Vagina (tissue), 2 donors: ENCODE measurements at regions not wholly inside any gene's neighbourhood (a gene's known extent, or its start where the extent isn't known, plus 50 kb on each side); places are given as distances from the start of the nearest gene placed in this dataset.

Source experiments
- DNase-seq, 2 donors: peaks; one replicate each; pipeline ENCODE4 v3.0.0-alpha.2; 2017; ENCODE audit errors: extremely low spot score in 2 of 2
- H3K27ac ChIP-seq: fragments of 200-600 bp; sonication (generic); one replicate; pipeline ENCODE4 v1.5.1; 2019
- H3K27me3 ChIP-seq: fragments of 200-600 bp; sonication (generic); one replicate; pipeline ENCODE4 v1.5.1; 2019
- H3K36me3 ChIP-seq, 2 donors: fragments of 200-600 bp; sonication (generic); one replicate each; pipeline ENCODE4 v1.5.1; 2017 to 2019
- H3K4me1 ChIP-seq: fragments of 200-600 bp; sonication (generic); one replicate; pipeline ENCODE4 v1.5.1; 2019
- H3K4me3 ChIP-seq, 2 donors: fragments of 200-600 bp; sonication (generic); 1 replicate in 1 of 2; 2 replicates in 1 of 2; pipeline ENCODE4 v1.5.1; 2016 to 2019
- H3K9me3 ChIP-seq: fragments of 200-600 bp; sonication (generic); one replicate; pipeline ENCODE4 v1.5.1; 2019
- CTCF ChIP-seq, 3 experiments: fragments of 450-650 bp in 2 of 3; fragments of 200-600 bp in 1 of 3; sonication (generic) in 1 of 3; IDR thresholded peaks; one replicate each; pipeline ENCODE4 v1.5.1; 2017 to 2019; ENCODE audit warnings: antibody characterized with exemption in 3 of 3, mild to moderate bottlenecking in 2 of 3, moderate library complexity in 2 of 3
- POLR2A ChIP-seq, 2 donors: fragments of 450-650 bp; IDR thresholded peaks; one replicate each; pipeline ENCODE4 v1.6.1; 2017; ENCODE audit warnings: antibody characterized with exemption in 2 of 2, mild to moderate bottlenecking in 2 of 2, moderate library complexity in 2 of 2
- POLR2AphosphoS5 ChIP-seq, 2 donors: sonication (generic); formaldehyde crosslinking; IDR thresholded peaks; one replicate each; pipeline ENCODE4 v1.9.0; 2017; ENCODE audit warnings: antibody characterized with exemption in 2 of 2, mild to moderate bottlenecking in 2 of 2, low read depth in 1 of 2; ENCODE audit not compliant: insufficient read depth in 1 of 2
- intact Hi-C: fragments of 100-400 bp; cut with DNase I; formaldehyde crosslinking; loops from one replicate; pipeline ENCODE4 v1.15.1; 2023

- DNase-seq: no peak
- Histone ChIP-seq H3K4me1 (peaks cover 27% of the 10 kb centered on the region), H3K36me3 (no peaks in the 10 kb centered on the region), H3K27me3 (peaks cover 21% of the 10 kb centered on the region), H3K9me3 (no peaks in the 10 kb centered on the region), H3K27ac (no peak overlapping the region), H3K4me3 (peak overlapping the region in 1 of 2 donors; percentile 37)
- no peak for TF ChIP-seq POLR2A (IDR thresholded peaks at IDR 0.05)
- TF ChIP-seq POLR2AphosphoS5 (IDR thresholded peaks at IDR 0.05; ENCODE audit: insufficient read depth in 1 of 2, low read depth in 1 of 2): no peak
- TF ChIP-seq CTCF (IDR thresholded peaks at IDR 0.05): no peak
- intact Hi-C loops: no loop called here
These were observed 91.2 kb upstream of the PAX2 start for GRCh38 chr10:100653957-100654781.

GRCh38 chr10:100654782-100655325 lies 90.5 kb upstream of the PAX2 start:
- Histone ChIP-seq H3K4me1 (peaks cover 27% of the 10 kb centered on the region), H3K4me3 (no peak overlapping the region), H3K27ac (no peak overlapping the region), H3K9me3 (no peaks in the 10 kb centered on the region), H3K36me3 (no peaks in the 10 kb centered on the region), H3K27me3 (peaks cover 28% of the 10 kb centered on the region)
- no peak for TF ChIP-seq CTCF (IDR thresholded peaks at IDR 0.05)
- TF ChIP-seq POLR2AphosphoS5 (IDR thresholded peaks at IDR 0.05; ENCODE audit: insufficient read depth in 1 of 2, low read depth in 1 of 2): no peak
- no peak for TF ChIP-seq POLR2A (IDR thresholded peaks at IDR 0.05)
- intact Hi-C loops: no loop called here
- no peak for DNase-seq

DNA sequence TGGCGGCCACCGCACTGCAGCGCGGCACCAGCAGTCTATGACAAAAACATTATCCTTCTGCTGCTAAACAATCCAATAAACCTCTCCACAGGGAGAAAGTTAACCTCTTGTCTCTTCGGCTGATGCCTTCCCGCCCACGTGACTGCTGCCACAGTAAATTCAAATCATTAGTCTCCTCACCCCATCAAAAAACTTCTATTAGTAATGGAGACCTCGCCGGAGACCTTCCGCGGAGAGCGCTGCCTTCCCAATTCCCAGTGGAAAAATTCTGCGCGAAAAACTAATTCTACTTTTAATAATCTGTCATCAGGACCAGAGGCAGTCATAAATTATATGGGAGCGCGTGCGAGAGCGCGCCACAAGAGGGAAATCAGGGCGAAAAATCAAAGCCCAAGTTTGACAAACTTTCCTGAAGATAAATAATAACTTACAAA lies 90.0 kb upstream of the PAX2 start:
- DNase-seq: no peak
- intact Hi-C loops: no loop called here
- no peaks in the 10 kb centered on the region for H3K9me3 ChIP-seq
- peaks cover 27% of the 10 kb centered on the region for H3K4me1 ChIP-seq
- no peak for TF ChIP-seq POLR2A (IDR thresholded peaks at IDR 0.05)
- no peak for TF ChIP-seq CTCF (IDR thresholded peaks at IDR 0.05)
- no peak overlapping the region for H3K27ac ChIP-seq
- H3K36me3 ChIP-seq: no peaks in the 10 kb centered on the region
- no peak overlapping the region for H3K4me3 ChIP-seq
- peaks cover 29% of the 10 kb centered on the region for H3K27me3 ChIP-seq

- Histone ChIP-seq H3K27ac (no peak overlapping the region), H3K27me3 (peaks cover 27% of the 10 kb centered on the region), H3K4me1 (peaks cover 27% of the 10 kb centered on the region), H3K9me3 (no peaks in the 10 kb centered on the region), H3K36me3 (no peaks in the 10 kb centered on the region), H3K4me3 (no peak overlapping the region)
- intact Hi-C loops: no loop called here
- TF ChIP-seq POLR2AphosphoS5 (IDR thresholded peaks at IDR 0.05; ENCODE audit: insufficient read depth in 1 of 2, low read depth in 1 of 2) (no peak), CTCF (IDR thresholded peaks at IDR 0.05) (no peak)
- DNase-seq: no peak
These were observed 89.5 kb upstream of the PAX2 start for GRCh38 chr10:100655760-100656421.

DNA sequence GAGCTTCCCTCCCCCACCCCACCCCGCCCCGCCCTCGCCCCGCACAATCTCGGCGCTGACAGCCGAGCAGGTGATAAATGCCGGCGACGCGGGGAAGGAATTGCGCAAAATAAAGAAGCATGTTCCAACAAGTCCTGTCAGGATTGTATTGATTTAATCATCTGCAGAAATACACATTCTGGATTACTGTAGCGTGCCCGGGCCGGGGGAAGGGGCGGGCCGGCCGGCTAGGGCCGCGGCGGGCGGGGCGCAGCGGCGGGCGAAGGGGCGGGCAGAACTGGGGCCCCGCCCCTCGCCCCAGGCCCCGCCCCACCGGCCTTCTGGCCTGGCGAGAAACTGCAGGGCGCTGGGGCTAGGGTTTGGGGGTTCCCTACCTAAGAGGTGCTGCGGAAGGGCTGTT lies 88.9 kb upstream of the PAX2 start:
- intact Hi-C loops: no loop called here
- Histone ChIP-seq H3K27me3 (peaks cover 27% of the 10 kb centered on the region), H3K9me3 (no peaks in the 10 kb centered on the region), H3K4me3 (no peak overlapping the region), H3K36me3 (no peaks in the 10 kb centered on the region), H3K4me1 (peaks cover 27% of the 10 kb centered on the region), H3K27ac (no peak overlapping the region)
- TF ChIP-seq CTCF (IDR thresholded peaks at IDR 0.05) (no peak), POLR2A (IDR thresholded peaks at IDR 0.05) (no peak), POLR2AphosphoS5 (IDR thresholded peaks at IDR 0.05; ENCODE audit: insufficient read depth in 1 of 2, low read depth in 1 of 2) (no peak)
- DNase-seq: no peak
